Gastrocnemius medialis (tissue), 4 donors: ENCODE measurements at regions not wholly inside any gene's neighbourhood (a gene's known extent, or its start where the extent isn't known, plus 50 kb on each side); places are given as distances from the start of the nearest gene placed in this dataset.

Experiments
- ATAC-seq, 2 donors: fragments of 150-250 bp; one replicate each; pipeline ENCODE4 v1.9.1; 2016
- DNase-seq, 2 donors: peaks; one replicate each; pipeline ENCODE4 v3.0.0-alpha.2; 2019
- H3K27ac ChIP-seq, 4 donors: fragments of 200-600 bp; sonication (generic); 1 replicate in 1 of 4; 2 replicates in 3 of 4; pipeline ENCODE4 v1.5.1; 2016 to 2018; ENCODE audit warnings: mild to moderate bottlenecking in 2 of 4, moderate library complexity in 1 of 4
- H3K27me3 ChIP-seq, 3 donors: fragments of 200-600 bp; sonication (generic) in 2 of 3; 1 replicate in 1 of 3; 2 replicates in 2 of 3; pipeline versions ENCODE4 v1.5.1 to v1.6.0; 2016 to 2019; ENCODE audit warnings: mild to moderate bottlenecking in 1 of 3, moderate library complexity in 1 of 3
- H3K36me3 ChIP-seq, 2 donors: fragments of 200-600 bp; sonication (generic) in 1 of 2; one replicate each; pipeline ENCODE4 v1.5.1; 2017 to 2018
- H3K4me1 ChIP-seq, 2 donors: fragments of 200-600 bp; sonication (generic) in 1 of 2; one replicate each; pipeline ENCODE4 v1.5.1; 2016 to 2017; ENCODE audit warnings: mild to moderate bottlenecking in 2 of 2
- H3K4me3 ChIP-seq, 4 donors: fragments of 200-600 bp; sonication (generic) in 3 of 4; 1 replicate in 1 of 4; 2 replicates in 3 of 4; pipeline ENCODE4 v1.5.1; 2016 to 2019; ENCODE audit warnings: mild to moderate bottlenecking in 2 of 4
- H3K9me3 ChIP-seq, 3 donors: fragments of 200-600 bp; sonication (generic) in 2 of 3; 1 replicate in 1 of 3; 2 replicates in 2 of 3; pipeline ENCODE4 v1.5.1; 2016 to 2019
- CTCF ChIP-seq, 5 experiments: fragments of 450-650 bp in 3 of 5; fragments of 200-600 bp in 2 of 5; sonication (generic) in 2 of 5; IDR thresholded peaks in 4 of 5; conservative IDR thresholded peaks in 1 of 5; 1 replicate in 4 of 5; 2 replicates in 1 of 5; pipeline ENCODE4 v1.5.1; 2016 to 2019; ENCODE audit warnings: antibody characterized with exemption in 5 of 5, mild to moderate bottlenecking in 3 of 5, moderate library complexity in 3 of 5
- POLR2A ChIP-seq, 2 donors: fragments of 450-650 bp; IDR thresholded peaks; one replicate each; pipeline ENCODE4 v1.6.1; 2017; ENCODE audit warnings: antibody characterized with exemption in 2 of 2, mild to moderate bottlenecking in 2 of 2, moderate library complexity in 2 of 2
- in situ Hi-C, 4 donors: fragments of 200-750 bp; cut with MboI; loops; one replicate each; pipeline versions ENCODE4 v1.15.0 to v1.8.0; 2017; ENCODE audit warnings: low sequenced_read_pairs in 4 of 4
- intact Hi-C: fragments of 100-400 bp; cut with DNase I; formaldehyde crosslinking; loops from one replicate; pipeline ENCODE4 v1.15.1; 2023; ENCODE audit warnings: low total_unique reads

GRCh38 chr14:83153081-83153480 lies 1619.4 kb upstream of the SEL1L start:
- intact Hi-C loops = no loop called here
- in situ Hi-C loops = no loop called here

GRCh38 chr14:83162361-83162929 lies 1628.8 kb upstream of the SEL1L start:
- Histone ChIP-seq H3K27ac (no peak overlapping the region), H3K4me3 (no peak overlapping the region), H3K9me3 (no peaks in the 10 kb centered on the region), H3K27me3 (no peaks in the 10 kb centered on the region), H3K4me1 (no peaks in the 10 kb centered on the region), H3K36me3 (no peaks in the 10 kb centered on the region)
- no peak for DNase-seq
- TF ChIP-seq POLR2A (IDR thresholded peaks at IDR 0.05) (no peak), CTCF (IDR thresholded peaks at IDR 0.05 in 4 of 5, conservative IDR thresholded peaks at IDR 0.05 in 1 of 5) (no peak)
- intact Hi-C loops (no loop called here), in situ Hi-C loops (no loop called here)
- no peak for ATAC-seq

More at GRCh38 chr14:83153081-83153480, 1619.4 kb upstream of the SEL1L start:
- TF ChIP-seq CTCF (IDR thresholded peaks at IDR 0.05 in 4 of 5, conservative IDR thresholded peaks at IDR 0.05 in 1 of 5) (no peak), POLR2A (IDR thresholded peaks at IDR 0.05) (no peak)
- Histone ChIP-seq H3K36me3 (no peaks in the 10 kb centered on the region), H3K27me3 (no peaks in the 10 kb centered on the region), H3K4me3 (no peak overlapping the region), H3K4me1 (no peaks in the 10 kb centered on the region), H3K27ac (no peak overlapping the region), H3K9me3 (no peaks in the 10 kb centered on the region)
- no peak for DNase-seq
- ATAC-seq = no peak

GRCh38 chr14:83163016-83163415 lies 1629.4 kb upstream of the SEL1L start:
- H3K9me3 ChIP-seq = no peaks in the 10 kb centered on the region
- no peak for DNase-seq
- in situ Hi-C loops (no loop called here), intact Hi-C loops (no loop called here)
- no peak overlapping the region for H3K27ac ChIP-seq
- ATAC-seq = no peak
- H3K4me3 ChIP-seq = no peak overlapping the region
- H3K27me3 ChIP-seq = no peaks in the 10 kb centered on the region
- no peaks in the 10 kb centered on the region for H3K36me3 ChIP-seq
- TF ChIP-seq CTCF (IDR thresholded peaks at IDR 0.05 in 4 of 5, conservative IDR thresholded peaks at IDR 0.05 in 1 of 5) (no peak), POLR2A (IDR thresholded peaks at IDR 0.05) (no peak)
- H3K4me1 ChIP-seq = no peaks in the 10 kb centered on the region

GRCh38 chr14:83164016-83164415 lies 1630.4 kb upstream of the SEL1L start:
- TF ChIP-seq POLR2A (IDR thresholded peaks at IDR 0.05) (no peak), CTCF (IDR thresholded peaks at IDR 0.05 in 4 of 5, conservative IDR thresholded peaks at IDR 0.05 in 1 of 5) (no peak)
- intact Hi-C loops = no loop called here
- no peak for DNase-seq
- Histone ChIP-seq H3K36me3 (no peaks in the 10 kb centered on the region), H3K4me3 (no peak overlapping the region), H3K9me3 (no peaks in the 10 kb centered on the region), H3K4me1 (no peaks in the 10 kb centered on the region), H3K27ac (no peak overlapping the region), H3K27me3 (no peaks in the 10 kb centered on the region)
- ATAC-seq = no peak
- in situ Hi-C loops = no loop called here

GRCh38 chr14:83164591-83164990 lies 1630.9 kb upstream of the SEL1L start:
- Histone ChIP-seq H3K36me3 (no peaks in the 10 kb centered on the region), H3K27ac (no peak overlapping the region), H3K4me1 (no peaks in the 10 kb centered on the region), H3K27me3 (no peaks in the 10 kb centered on the region), H3K9me3 (no peaks in the 10 kb centered on the region), H3K4me3 (no peak overlapping the region)
- intact Hi-C loops (no loop called here), in situ Hi-C loops (no loop called here)
- ATAC-seq (no peak), DNase-seq (no peak)
- no peak for TF ChIP-seq POLR2A (IDR thresholded peaks at IDR 0.05)
- TF ChIP-seq CTCF (IDR thresholded peaks at IDR 0.05 in 4 of 5, conservative IDR thresholded peaks at IDR 0.05 in 1 of 5) = no peak
